D341Med (cell line): ENCODE measurements at regions not wholly inside any gene's neighbourhood (a gene's known extent, or its start where the extent isn't known, plus 50 kb on each side); places are given as distances from the start of the nearest gene placed in this dataset.
"Not testable (repeated sequence)": the region's sequence is repeated elsewhere in the genome, so short reads cannot be mapped to it uniquely, and the experiment has no call there.

Source experiments
- DNase-seq: peaks from one replicate; pipeline ENCODE4 v3.0.0; 2012; ENCODE audit warnings: low spot score

DNA sequence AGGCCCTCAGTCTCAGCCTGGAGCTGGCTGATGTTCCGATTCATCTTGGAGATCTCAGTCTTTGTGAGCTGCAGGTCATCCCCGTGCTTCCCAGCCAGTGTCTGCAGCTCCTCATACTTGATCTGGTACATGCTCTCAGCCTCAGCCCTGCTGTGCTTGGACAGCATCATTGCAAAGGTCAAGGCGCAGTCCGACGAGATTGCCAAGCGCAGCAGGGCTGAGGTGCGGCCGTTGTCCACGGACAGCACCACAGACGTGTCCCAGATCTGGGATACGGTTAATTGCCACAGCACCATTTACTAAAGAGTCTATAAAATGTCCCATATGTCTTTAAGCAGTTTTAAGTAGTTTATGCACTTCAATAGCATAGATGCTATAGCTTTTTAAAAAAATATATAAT is 965.7 kb downstream of the FSCB start:
- DNase-seq: no peak

DNA sequence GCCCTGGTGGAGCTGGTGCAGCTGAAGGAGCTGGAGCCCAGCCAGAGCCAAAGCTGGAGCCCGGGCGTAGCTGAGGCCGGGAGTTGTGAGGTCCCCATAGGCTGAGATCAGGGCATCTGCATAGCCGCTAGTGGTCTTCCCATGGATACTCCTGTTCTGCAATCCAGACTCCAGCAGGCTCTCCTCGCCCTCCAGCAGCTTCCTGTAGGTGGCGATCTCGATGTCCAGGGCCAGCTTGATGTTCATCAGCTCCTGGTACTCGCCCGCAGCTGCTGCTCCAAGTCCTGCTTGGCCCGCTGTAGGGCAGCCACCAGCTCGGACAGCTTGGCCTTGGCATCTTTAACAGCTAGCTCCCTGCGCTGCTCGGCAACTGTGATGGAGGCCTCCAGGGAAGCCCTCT is 966.1 kb downstream of the FSCB start:
- no peak for DNase-seq

DNA sequence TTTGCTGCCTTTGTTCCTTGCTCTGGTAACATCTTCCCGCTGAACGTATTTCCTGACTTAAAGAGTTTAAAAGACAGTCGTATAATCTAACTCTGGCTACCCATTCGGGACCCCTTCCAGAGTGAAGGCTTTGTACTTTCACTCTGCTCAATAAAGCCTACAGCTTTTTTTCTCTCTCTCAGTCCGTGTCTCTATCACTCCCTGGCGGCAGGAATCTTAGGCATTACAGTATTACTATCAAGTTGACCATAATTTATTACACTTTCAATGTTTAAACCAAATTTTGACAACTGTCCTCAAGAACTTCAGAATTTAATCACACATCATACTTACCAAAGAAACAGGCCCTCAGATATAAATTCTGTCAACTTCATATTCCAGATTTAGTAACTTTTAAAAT is 967.9 kb downstream of the FSCB start:
- no peak for DNase-seq

DNA sequence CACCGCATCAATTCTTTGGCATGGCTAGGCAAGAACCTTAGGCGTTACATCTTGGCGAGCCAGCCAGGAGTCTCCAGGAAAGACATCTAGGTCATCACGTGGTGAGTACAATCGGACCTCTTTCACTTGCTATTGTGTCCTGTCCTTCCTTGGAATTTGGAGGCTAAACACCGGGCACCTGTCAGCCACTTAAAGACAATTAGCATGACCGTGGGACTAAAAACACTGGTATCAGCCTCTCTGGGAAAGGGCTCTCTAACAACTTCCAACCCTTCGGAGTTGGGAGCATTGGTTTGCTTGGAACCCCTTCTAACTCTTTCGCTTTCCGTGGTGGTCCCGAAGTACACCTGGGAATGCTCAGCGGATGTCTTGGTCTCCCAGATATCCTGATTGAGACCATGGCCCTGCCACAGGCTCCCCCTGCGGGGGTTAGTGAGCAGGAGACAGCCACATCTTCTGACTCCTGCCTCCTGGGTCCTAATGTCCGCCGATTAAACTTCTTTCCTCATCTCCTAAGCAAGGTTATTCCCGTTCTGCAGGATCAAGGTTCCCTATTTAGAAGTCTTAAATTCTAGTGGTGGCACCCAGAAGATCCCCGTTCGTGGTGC is 971.7 kb downstream of the FSCB start:
- no peak for DNase-seq

DNA sequence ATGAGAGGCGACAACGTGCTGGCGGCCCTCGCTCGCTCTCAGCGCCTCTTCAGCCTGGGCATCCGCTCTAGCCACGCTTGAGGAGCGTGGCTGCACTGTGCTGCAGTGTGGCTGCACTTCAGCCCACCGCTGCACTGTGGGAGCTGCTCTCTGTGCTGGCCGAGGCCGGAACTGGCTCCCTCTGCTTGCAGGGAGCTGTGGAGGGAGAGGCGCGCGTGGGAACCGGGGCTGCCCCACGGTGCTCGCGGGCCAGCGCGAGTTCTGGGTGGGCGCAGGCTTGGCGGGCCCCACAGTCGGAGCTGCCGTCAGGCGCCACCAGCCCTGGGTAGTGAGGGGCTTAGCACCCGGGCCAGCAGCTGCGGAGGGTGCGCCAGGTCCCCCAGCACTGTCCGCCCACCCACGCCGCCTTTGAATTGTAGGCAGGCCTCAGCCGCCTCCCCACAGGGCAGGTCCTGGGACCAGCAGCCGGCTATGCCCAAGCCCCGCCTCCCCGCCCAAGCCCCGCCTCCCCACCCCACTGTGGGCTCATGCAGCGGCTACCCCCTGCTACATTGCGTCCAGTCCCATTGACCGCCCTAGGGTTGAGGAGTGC is 974.2 kb downstream of the FSCB start:
- no peak for DNase-seq

DNA sequence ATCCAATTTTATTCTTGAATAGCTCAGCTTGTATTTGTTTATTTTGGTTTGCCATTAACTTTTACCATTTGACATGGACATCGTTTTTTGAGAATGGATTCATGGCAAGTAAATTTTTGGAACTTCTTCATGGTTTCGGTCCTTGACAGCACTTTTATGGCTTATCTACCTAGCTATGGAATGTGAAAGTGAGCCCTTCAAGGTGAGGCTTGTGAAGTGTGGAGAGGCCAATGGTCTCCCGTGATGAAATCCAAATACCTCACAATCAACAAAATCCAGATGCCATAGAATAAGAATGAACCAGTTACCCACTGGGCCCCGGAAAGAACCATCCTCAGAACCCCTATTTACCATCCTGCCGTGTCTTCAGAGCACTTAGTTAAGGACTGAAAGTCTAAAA is 978.8 kb downstream of the FSCB start:
- DNase-seq: no peak

DNA sequence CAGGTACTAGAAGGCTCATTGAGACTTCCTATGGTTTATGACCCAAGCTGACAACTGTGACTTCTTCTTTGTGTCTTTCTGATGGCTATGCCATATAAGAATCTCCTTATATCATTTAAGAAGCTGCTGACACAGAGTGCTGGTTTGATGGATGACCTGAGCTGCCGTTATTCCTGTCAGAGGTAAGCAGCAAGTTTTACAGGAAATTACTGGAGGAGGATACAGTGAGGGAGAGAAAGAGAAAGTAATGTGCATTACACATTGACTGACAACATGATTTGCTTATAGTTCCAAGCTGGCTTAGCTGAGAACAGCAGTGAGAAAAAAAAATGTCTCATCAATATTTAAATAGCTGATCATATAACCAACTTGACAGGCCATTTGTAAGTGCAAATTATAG is 981.4 kb downstream of the FSCB start:
- DNase-seq: no peak

DNA sequence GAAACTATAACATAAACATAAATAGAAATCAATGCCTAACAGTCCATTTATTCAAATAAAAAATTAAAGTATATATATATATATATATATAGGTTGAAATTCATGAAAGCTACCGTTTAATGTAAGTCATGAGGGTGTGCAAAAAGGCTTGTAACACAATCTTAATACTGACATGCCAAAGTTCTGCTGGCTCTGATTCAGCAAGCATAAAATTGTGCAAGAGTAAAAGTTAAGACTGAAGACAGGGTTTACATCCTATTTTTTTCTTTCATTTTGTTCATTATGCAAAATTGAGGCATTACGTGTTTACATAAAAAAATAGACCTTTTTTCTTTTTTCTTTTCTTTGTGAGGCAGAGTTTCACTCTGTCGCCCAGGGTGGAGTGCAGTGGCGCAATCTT is 984.2 kb downstream of the FSCB start:
- DNase-seq: no peak

DNA sequence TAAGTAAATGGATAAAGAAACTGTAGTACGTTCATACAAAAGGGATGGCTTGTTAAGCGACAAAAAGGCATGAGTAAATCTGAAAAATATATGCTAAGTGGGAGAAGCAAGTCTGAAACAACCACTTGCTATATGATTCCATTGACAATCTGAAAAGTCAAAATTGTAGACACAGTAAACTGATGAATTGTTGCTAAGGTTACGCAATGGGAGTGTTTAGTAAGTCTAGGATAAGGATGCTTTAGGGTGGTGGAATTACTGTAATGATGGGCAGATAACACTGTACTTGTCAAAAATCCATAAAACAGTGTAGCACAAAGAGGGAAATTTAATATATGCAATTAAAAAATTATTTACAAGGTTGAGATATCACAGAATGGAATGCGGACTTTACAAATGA is 984.9 kb downstream of the FSCB start:
- no peak for DNase-seq

DNA sequence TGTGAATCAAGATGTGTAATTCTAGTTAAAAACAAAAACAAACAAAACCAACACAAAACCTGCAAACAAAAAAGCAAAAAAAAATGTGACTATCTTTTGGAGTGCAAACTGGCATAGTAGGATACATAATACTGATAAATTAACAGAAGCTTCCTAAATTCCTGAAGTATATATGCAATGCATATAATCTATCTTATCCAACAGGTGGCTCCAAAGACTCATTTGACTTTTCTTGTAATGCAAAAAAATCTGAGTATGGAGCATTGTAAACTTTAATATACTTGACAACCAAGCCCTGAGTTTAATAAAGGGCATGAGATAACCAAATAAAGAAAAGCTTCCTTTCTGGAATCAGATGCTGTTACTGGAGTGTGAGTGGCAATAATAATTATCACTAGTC is 1003.6 kb downstream of the FSCB start:
- DNase-seq: no peak

DNA sequence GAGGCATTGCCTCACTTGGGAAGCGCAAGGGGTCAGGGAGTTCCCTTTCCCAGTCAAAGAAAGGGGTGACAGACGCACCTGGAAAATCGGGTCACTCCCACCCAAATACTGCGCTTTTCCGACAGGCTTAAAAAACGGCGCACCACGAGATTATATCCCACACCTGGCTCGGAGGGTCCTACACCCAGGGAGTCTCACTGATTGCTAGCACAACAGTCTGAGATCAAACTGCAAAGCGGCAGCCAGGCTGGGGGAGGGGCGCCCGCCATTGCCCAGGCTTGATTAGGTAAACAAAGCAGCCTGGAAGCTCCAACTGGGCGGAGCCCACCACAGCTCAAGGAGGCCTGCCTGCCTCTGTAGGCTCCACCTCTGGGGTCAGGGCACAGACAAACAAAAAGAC is 1014.7 kb downstream of the FSCB start:
- DNase-seq: not testable (repeated sequence)

DNA sequence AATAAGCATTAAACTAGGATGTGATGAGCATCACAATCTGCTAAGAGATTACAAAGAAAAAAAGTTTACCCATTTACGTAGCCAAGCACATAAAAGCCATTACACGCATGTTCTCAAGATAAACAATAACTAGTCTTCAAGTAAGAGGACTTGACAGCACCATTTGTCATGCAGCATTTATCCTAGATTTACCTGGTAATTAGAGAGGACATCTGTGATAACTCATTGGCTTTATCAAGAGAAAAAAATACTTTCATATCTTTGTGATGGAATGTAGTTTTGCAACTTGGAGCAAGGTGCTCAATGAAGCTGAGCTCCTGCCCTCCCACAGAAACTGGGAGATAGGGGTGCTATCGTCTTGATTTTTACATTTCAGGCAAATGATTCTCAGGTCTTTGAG is 1023.7 kb downstream of the FSCB start:
- no peak for DNase-seq

DNA sequence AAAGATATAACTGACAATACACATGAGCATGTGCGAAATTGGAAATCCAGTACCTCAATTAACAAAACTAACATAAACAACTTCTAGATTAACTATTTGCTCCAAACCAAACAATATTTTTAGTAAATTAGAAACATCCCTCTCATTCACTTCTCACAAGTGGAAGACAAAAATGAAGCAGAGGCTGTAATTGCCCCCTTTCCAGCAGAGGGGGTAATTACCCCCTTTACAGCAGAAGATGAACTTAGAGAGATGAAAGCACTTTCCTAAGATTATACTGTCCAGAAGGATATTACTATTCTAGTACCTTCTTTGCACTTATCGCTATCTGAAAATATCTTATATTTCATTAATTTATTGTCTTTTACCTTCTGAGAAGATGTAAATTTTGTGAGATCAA is 1025.2 kb downstream of the FSCB start:
- no peak for DNase-seq

DNA sequence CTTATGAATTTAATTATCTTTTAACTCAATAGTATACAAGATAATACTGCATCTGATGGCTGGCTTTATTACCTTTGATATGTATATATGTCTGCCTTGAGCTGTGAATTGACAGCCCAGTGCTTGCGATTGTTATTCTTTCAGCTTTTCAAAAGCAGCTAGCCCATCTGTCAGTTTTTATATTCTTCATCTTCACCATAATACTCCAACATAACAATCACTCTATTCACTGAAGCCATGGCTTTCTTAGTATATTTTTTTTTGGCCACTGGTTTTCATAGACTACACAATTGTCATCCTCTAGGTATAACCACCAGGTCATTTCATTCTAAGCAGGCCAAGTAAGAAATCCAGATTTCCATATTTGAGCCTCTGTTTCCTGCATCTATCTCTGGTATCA is 1026.1 kb downstream of the FSCB start:
- no peak for DNase-seq

DNA sequence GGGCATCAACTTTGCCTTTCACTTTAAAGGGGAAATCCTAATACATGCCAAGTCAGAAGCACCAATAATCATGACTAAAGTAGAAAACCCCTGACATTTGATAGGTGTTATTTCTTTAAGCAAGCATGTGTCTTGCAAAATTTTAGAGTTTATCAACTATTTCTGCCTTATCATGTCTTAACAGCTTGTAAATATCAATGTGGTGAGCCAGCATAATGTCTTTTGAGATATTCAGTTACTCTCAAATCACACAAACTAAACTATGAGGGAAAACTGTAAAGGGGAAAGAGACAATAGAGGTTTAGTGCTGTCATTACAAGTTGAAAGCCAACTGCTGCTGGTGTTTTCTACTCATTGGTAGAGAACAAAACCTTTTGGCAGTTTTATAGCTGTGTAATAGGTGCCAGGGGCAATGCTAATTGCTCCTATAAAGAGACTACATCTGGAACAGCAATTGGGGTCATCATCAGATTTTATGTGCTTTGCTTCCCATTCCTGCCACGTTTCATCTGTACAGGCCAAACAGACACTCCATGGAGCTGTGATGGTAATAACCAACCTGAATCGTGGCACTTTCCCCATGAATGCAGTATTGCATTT is 1027.4 kb downstream of the FSCB start:
- no peak for DNase-seq

DNA sequence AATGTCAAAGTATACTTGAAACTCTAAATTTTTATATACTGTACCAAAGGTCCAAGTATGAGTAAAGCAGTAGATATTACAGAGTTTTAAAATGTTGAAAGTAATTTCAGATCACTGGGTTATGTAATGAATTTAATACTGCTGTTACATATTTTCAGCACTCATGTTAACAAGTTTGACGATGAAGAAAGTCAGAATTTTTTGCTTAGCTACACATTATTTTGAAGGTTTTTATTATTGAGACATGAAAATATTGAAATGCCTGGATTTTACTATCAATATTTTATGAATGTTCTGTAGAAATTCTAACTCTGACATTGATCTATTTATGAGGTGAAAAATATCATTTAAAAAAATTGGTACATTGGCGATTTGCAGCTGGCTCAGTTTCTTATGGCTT is 1030.3 kb downstream of the FSCB start:
- DNase-seq: no peak

DNA sequence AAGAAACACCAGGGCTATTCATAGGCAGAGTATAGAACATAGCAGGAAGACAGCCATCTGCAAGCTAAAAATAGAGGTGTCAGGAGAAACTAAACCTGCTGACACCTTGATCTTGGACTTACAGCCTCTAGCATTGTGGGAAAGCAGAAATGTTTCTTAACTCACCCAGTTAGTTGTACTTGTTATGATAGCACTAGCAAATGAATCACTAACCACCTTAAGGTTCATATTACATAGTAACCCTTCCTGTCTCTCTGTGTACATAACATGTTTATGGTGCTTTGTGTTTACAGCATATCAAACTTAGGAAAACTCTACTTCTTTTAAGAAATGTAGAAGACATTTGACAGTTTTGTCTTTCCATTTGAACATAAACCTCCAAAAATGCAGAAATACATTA is 1031.3 kb downstream of the FSCB start:
- DNase-seq: no peak

DNA sequence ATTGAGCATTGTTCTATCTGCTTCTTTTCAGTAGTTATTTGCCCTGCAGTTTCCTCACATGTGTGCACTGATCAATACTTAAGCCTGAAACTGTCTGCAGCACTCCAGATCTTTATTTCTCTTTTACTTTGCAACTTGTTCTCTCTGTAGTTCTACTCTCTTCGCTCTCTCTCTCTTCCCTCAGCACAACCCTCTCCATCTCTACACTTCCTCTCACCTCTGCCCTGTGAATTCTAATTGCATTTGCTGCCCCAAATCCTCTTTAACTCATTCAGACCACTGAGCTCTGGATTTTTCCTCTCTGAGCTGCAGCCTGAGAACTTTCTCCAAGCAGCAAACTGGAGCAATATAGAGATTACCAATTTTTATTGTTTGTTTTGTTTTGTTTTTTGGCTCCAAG is 1035.5 kb downstream of the FSCB start:
- DNase-seq: no peak

DNA sequence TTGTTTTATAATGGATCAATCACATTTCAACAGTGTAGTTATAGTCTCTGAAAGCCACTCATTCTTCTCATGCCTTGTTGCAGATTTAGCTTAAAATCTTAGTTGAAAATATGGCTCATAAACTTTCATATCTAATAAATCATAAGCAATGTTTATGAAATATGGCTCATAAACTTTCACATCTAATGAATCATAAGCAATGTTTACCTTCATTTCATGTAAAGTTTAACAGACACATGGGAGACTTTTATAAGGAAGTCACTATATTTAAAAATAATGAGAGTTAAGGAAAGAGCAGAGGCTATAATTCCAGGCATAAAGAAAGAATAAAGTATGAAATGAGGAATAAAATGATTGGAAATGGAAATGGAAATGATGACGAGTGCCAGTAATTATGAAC is 1042.1 kb downstream of the FSCB start:
- DNase-seq: no peak

DNA sequence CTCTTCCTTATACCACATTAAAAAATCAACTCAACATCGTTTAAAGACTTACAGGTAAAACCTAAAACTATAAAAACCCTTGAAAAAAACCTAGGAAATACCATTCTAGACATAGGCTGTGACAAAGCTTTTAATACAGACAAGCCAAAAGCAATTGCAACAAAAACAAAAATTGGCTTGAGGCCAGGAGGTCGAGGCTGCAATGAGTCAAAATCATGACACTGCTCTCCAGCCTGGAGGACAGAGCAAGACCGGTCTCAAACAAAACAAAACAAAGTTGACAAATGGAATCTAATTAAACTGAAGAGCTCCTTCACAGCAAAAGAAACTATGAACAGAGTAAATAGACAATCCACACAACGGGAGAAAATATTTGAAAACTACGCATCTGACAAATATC is 1057.8 kb downstream of the FSCB start:
- DNase-seq: no peak

DNA sequence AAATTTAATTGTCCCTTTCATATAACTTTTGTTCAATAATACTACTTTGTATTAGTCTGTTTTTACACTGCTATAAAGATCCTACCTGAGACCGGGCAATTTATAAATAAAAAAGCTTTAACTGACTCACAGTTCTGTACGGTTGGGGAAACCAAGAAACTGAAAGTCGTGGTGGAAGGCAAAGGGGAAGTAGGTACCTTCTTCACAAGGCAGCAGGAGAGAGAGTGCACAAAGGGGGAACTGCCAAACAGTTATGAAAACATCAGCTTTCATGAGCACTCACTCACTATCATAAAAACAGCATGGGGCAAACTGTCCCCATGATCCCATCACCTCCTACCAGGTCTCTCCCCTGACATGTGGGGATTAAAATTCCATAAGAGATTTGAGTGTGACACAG is 1069.0 kb downstream of the FSCB start:
- DNase-seq: no peak

DNA sequence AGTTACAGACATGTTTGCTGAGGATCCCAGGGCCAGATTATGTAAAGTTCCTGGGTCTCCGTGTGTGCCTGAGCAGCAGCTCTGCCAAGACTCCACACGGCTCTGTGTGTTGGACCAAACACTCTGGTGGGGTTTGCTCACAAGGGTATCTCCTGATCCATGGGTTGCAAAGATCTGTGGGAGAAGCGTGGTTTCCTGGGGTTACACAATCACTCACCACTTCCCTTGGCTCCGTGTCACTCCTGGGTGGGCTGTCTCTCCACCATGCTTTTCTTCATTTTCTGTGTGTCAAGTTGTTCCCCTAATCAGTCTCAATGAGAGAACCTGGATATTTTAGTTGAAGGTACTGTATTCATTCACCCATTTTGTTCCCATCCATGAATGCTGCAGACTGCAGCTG is 1088.8 kb downstream of the FSCB start:
- DNase-seq: no peak

DNA sequence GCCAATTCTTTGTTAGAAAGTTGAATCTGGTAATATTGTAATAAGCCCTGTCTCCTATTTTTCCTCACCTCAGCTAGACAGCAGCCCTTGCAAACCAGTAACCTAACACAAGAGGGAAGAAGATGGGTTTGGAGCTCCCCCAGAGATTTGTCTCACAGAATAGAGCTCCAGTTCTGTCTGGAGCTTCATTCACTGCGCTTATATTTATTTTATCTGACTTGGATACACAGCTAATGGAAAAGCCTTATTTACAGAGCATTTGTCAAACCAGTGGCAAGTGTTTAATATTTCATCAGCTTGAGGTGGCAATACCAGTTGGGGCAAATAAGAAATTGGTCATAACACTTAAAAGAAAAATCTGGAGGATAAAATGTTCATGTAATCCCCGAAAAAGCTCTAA is 1094.0 kb downstream of the FSCB start:
- no peak for DNase-seq

DNA sequence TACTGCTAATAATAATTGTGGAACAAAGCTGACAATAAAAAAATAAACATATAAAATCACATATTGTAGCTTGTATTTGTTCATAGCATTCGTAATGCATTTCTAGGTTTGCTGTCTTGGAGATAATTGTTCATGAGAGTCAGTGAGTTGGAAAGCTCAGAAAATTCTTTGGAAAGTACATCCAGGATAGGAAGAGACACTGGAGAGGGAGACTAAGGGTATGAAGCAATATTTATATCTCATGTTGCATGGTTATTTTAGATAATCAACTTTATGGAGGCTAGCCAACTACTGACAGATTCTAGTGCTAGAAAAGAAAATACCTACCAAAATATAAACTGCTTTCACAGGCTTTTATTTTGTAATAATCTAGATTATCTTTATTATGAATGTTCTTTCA is 1095.2 kb downstream of the FSCB start:
- no peak for DNase-seq
